ENCODE measurements at regions not wholly inside any gene's neighbourhood (a gene's known extent, or its start where the extent isn't known, plus 50 kb on each side); places are given as distances from the start of the nearest gene placed in this dataset.
"Not testable (repeated sequence)": the region's sequence is repeated elsewhere in the genome, so short reads cannot be mapped to it uniquely, and the experiment has no call there.

- no peak for DNase-seq
These were observed 353.4 kb downstream of the NPIPA8 start for GRCh38 chr16:17983114-17983513.

GRCh38 chr16:17977260-17977659 is 359.3 kb downstream of the NPIPA8 start:
- no peak for DNase-seq

GRCh38 chr16:17972460-17972943 is 364.0 kb downstream of the NPIPA8 start:
- DNase-seq: no peak

- DNase-seq: no peak
These were observed 365.7 kb downstream of the NPIPA8 start for GRCh38 chr16:17970816-17971331.

GRCh38 chr16:17970157-17970765 is 366.3 kb downstream of the NPIPA8 start:
- DNase-seq: no peak

GRCh38 chr16:17965133-17965900 is 371.2 kb downstream of the NPIPA8 start:
- DNase-seq: no peak

GRCh38 chr16:17964196-17964595 is 372.3 kb downstream of the NPIPA8 start:
- DNase-seq: no peak

GRCh38 chr16:17963185-17963836 is 373.2 kb downstream of the NPIPA8 start:
- DNase-seq: no peak

- DNase-seq: no peak
These were observed 373.8 kb downstream of the NPIPA8 start for GRCh38 chr16:17962726-17963125.

GRCh38 chr16:17961822-17962221 is 374.7 kb downstream of the NPIPA8 start:
- not testable (repeated sequence) for DNase-seq

- DNase-seq: no peak
These were observed 385.2 kb downstream of the NPIPA8 start for GRCh38 chr16:17951378-17951777.

GRCh38 chr16:17949982-17950250 is 386.6 kb downstream of the NPIPA8 start:
- DNase-seq: no peak

GRCh38 chr16:17949141-17949981 is 387.2 kb downstream of the NPIPA8 start:
- DNase-seq: no peak

- DNase-seq: no peak
These were observed 388.9 kb downstream of the NPIPA8 start for GRCh38 chr16:17947637-17948036.

- no peak for DNase-seq
These were observed 389.4 kb downstream of the NPIPA8 start for GRCh38 chr16:17947165-17947564.

GRCh38 chr16:17945080-17945601 is 391.4 kb downstream of the NPIPA8 start:
- no peak for DNase-seq

GRCh38 chr16:17944345-17944744 is 392.2 kb downstream of the NPIPA8 start:
- no peak for DNase-seq

- DNase-seq: no peak
These were observed 394.5 kb downstream of the NPIPA8 start for GRCh38 chr16:17942067-17942466.

GRCh38 chr16:17940584-17941364 is 395.8 kb downstream of the NPIPA8 start:
- DNase-seq: no peak

GRCh38 chr16:17939723-17940122 is 396.8 kb downstream of the NPIPA8 start:
- DNase-seq: no peak

- DNase-seq: peak; percentile 16
These were observed 397.4 kb downstream of the NPIPA8 start for GRCh38 chr16:17939122-17939536.

GRCh38 chr16:17938546-17938945 is 398.0 kb downstream of the NPIPA8 start:
- no peak for DNase-seq

Measured in activated CD4-positive, alpha-beta T cell treated with anti-CD3 and anti-CD28 coated beads, Interleukin-2, Interleukin-6, amounts not matched to agents 100 ng/mL and 50 ng/mL, durations not matched to agents 16 hours and 8 hours (primary cell).